Activated CD4-positive, alpha-beta T cell treated with anti-CD3 and anti-CD28 coated beads, Interleukin-2, amount 10 ng/mL, durations not matched to agents 7 days and 5 days (primary cell): ENCODE measurements at regions not wholly inside any gene's neighbourhood (a gene's known extent, or its start where the extent isn't known, plus 50 kb on each side); places are given as distances from the start of the nearest gene placed in this dataset.
"Not testable (repeated sequence)": the region's sequence is repeated elsewhere in the genome, so short reads cannot be mapped to it uniquely, and the experiment has no call there.

Experiments
- CTCF ChIA-PET: fragments of 350-600 bp; sonication (Branson Sonifier 250); formaldehyde crosslinking; loops from one replicate; lab custom pipeline; 2021; ENCODE audit warnings: antibody characterized with exemption; lab: Charles Lee
- POLR2A ChIA-PET: fragments of 350-600 bp; sonication (Branson Sonifier 250); formaldehyde crosslinking; loops from one replicate; lab custom pipeline; 2021; ENCODE audit warnings: antibody characterized with exemption; lab: Charles Lee
- DNase-seq: peaks from one replicate; pipeline ENCODE4 v3.0.0-alpha.2; 2020
- H3K27ac Mint-ChIP-seq: one replicate; pipeline ENCODE4 v1.8.0; 2021; ENCODE audit warnings: mild to moderate bottlenecking, moderate library complexity, mixed read lengths
- H3K27me3 Mint-ChIP-seq: one replicate; pipeline ENCODE4 v1.8.0; 2021; ENCODE audit warnings: mixed read lengths
- H3K36me3 Mint-ChIP-seq: one replicate; pipeline ENCODE4 v1.8.0; 2021; ENCODE audit warnings: low read depth, mixed read lengths
- H3K4me1 Mint-ChIP-seq: one replicate; pipeline ENCODE4 v1.8.0; 2021; ENCODE audit warnings: mixed read lengths
- H3K4me3 Mint-ChIP-seq: one replicate; pipeline ENCODE4 v1.8.0; 2021; ENCODE audit warnings: mild to moderate bottlenecking, moderate library complexity, mixed read lengths
- H3K9me3 Mint-ChIP-seq: one replicate; pipeline ENCODE4 v1.8.0; 2021; ENCODE audit warnings: mixed read lengths

DNA sequence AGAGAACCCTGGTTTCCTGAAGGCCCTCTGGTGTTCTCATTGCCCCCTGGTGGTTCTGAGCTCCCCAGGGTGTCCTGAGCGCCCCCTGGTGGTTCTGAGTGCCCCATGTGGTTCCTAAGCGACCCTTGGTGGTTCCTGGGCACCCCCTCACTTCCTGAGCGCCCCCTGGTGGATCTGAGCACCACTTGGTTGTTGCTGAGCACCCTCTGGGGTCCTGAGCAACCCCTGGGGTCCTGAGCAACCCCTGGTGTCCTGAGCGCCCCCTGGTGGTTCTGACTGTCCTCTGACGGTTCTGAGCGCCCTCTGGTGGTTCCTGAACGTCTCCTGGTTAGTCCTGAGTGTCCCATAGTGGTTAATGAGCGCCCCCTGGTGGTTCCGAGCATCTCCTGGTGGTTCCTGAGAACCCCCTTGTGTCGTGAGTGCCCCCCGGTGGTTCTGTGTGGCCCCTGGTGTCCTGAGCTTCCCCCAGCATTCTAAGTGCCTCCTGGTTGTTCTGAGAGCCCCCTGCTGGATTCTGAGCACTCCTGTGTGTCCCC is 568.3 kb downstream of the TMEM121 start:
- Mint-ChIP-seq H3K27ac (no peak overlapping the region), H3K36me3 (no peaks in the 10 kb centered on the region), H3K9me3 (no peaks in the 10 kb centered on the region), H3K27me3 (peaks cover 4% of the 10 kb centered on the region), H3K4me1 (no peaks in the 10 kb centered on the region), H3K4me3 (no peak overlapping the region)
- CTCF ChIA-PET: no interaction called here
- POLR2A ChIA-PET: no interaction called here
- peak; percentile 73 for DNase-seq

DNA sequence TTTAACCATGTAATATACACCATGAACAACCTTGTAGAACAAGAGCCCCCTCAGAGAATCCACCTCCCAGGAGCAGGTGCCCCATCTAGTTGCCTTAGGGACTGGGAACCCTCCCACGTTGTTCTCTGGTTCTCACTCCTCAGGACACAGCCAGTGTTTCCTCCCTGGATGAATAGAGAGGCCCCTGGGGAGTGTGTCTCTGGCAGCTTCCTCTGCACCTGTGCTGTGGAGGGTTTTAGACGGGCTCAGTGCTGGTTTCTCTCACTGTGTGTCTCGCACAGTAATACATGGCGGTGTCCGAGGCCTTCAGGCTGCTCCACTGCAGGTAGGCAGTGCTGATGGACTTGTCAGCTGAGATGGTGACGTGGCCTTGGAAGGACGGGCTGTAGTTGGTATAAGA is 581.3 kb downstream of the TMEM121 start:
- no peak overlapping the region for H3K4me3 Mint-ChIP-seq
- H3K27me3 Mint-ChIP-seq: peaks cover 17% of the 10 kb centered on the region
- ChIA-PET CTCF (no interaction called here), POLR2A (no interaction called here)
- no peak overlapping the region for H3K27ac Mint-ChIP-seq
- no peaks in the 10 kb centered on the region for H3K9me3 Mint-ChIP-seq
- DNase-seq: no peak
- H3K4me1 Mint-ChIP-seq: no peaks in the 10 kb centered on the region
- no peaks in the 10 kb centered on the region for H3K36me3 Mint-ChIP-seq

DNA sequence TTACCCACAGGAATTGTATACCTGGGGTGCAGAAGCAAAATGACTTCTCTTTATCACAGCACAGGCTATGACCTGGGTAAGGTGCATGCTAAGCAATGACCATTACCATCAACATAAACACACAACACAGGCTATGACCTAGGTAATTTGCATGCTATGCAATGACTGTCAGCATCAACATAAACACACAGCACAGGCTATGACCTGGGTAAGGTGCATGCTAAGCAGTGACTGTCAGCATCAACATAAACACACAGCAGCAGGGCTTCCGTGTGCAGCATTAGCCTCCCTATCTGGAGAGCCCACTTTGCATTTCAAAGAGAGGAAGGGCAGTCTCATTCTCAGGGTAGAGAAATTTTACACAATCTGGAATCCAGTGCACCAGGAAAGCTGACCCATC is 583.0 kb downstream of the TMEM121 start:
- no peak for DNase-seq
- ChIA-PET POLR2A (no interaction called here), CTCF (no interaction called here)
- Mint-ChIP-seq H3K9me3 (no peaks in the 10 kb centered on the region), H3K27me3 (peaks cover 15% of the 10 kb centered on the region), H3K4me1 (no peaks in the 10 kb centered on the region), H3K4me3 (no peak overlapping the region), H3K36me3 (no peaks in the 10 kb centered on the region), H3K27ac (no peak overlapping the region)

DNA sequence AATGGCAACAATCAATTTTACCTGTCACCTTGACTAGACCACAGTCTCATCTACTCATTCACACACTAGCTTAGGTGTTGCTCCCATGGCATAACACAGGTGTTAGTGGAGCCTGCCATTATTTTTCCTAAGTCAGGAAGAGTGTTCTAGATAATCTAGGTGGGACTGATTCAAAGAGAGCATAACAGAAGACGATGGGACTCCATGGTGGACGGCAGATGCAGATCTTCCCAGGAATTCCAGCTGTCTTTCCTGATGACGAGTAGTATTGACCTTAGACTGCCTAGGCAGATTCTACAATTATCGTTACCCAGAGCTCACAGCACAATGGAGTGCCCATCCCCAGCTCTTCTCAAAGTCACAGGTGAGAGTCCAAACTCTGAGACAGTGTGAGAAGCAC is 589.0 kb downstream of the TMEM121 start:
- H3K9me3 Mint-ChIP-seq: no peaks in the 10 kb centered on the region
- H3K27me3 Mint-ChIP-seq: peaks cover 31% of the 10 kb centered on the region
- no peak for DNase-seq
- CTCF ChIA-PET: interaction anchor here (0.7 to 2.2 kb wide), 3 partner anchors 26 to 354 kb away, joined by 3 to 10 read pairs (median 4); no protein-coding TSS in a partner anchor
- no peak overlapping the region for H3K4me3 Mint-ChIP-seq
- H3K27ac Mint-ChIP-seq: no peak overlapping the region
- peaks cover 22% of the 10 kb centered on the region for H3K4me1 Mint-ChIP-seq
- H3K36me3 Mint-ChIP-seq: no peaks in the 10 kb centered on the region
- POLR2A ChIA-PET: no interaction called here

DNA sequence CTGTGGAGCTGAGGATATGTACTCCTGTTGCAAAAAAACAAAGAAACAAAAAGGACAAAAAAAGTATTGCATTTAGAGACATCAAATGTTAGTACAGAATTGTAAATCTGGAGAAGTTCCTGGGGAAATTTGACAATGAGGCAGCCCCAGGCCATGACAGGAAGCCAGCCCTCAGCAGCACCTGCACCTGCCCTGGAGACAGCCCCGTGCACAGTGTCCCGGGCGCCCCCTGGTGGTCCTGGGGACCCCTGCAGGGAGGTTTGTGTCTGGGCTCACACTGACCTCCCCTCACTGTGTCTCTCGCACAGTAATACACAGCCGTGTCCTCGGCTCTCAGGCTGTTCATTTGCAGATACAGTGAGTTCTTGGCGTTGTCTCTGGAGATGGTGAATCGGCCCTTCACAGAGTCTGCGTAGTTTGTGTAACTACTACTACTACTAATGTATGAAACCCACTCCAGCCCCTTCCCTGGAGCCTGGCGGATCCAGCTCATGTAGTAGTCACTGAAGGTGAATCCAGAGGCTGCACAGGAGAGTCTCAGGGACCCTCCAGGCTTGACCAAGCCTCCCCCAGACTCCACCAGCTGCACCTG is 590.1 kb downstream of the TMEM121 start:
- Mint-ChIP-seq H3K4me1 (peaks cover 22% of the 10 kb centered on the region), H3K27me3 (peaks cover 38% of the 10 kb centered on the region)
- H3K9me3 Mint-ChIP-seq, H3K4me3 Mint-ChIP-seq, H3K36me3 Mint-ChIP-seq, POLR2A ChIA-PET, H3K27ac Mint-ChIP-seq: not testable (repeated sequence)
- CTCF ChIA-PET: interaction anchor here (1.3 to 2.2 kb wide), 2 partner anchors 25 to 94 kb away, joined by 3 to 10 read pairs; no protein-coding TSS in a partner anchor
- peak; percentile 38 for DNase-seq

DNA sequence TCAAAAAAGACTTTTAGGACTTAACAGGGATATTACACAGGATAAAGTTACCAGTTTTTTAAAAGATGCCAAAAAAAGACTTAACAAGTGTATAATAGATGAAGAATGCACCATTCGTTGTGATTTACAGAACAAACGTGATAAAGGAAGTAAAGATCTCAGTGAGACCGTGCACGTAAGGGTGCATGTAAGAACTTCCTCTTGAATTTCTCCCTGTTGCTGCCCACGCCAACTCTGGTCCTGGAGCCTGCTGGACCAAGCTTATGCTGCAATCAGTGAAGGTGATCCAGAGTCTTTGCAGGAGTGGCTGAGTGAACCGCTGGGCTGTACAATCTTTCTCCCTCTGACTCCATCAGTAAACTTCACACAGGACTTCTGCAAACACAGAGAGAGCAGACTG is 593.7 kb downstream of the TMEM121 start:
- H3K4me1 Mint-ChIP-seq: peaks cover 22% of the 10 kb centered on the region
- H3K36me3 Mint-ChIP-seq: no peaks in the 10 kb centered on the region
- H3K4me3 Mint-ChIP-seq: no peak overlapping the region
- no peak for DNase-seq
- H3K27me3 Mint-ChIP-seq: peaks cover 50% of the 10 kb centered on the region
- POLR2A ChIA-PET: no interaction called here
- no peak overlapping the region for H3K27ac Mint-ChIP-seq
- no peaks in the 10 kb centered on the region for H3K9me3 Mint-ChIP-seq
- CTCF ChIA-PET: interaction anchor here (0.7 to 2.0 kb wide), 4 partner anchors 21 to 349 kb away, joined by 3 to 14 read pairs (median 4); no protein-coding TSS in a partner anchor

DNA sequence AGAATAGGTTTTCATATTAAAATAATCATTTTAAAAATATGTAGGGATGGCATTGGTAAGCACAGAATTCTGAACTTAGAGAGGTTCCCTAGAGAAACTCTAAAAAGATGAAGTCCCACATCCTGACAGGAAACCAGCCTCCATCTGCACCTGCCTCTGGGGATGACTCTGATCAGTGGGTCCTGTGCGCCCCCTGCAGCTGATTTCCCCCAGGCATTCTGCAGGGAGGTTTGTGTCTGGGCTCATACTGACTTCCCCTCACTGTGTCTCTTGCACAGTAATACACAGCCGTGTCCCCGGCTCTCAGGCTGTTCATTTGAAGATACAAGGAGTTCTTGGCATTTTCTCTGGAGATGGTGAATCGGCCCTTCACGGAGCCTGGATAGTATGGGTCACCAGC is 602.9 kb downstream of the TMEM121 start:
- Mint-ChIP-seq H3K36me3 (no peaks in the 10 kb centered on the region), H3K27me3 (peaks cover 23% of the 10 kb centered on the region), H3K4me1 (peaks cover 23% of the 10 kb centered on the region), H3K4me3 (no peak overlapping the region), H3K9me3 (no peaks in the 10 kb centered on the region), H3K27ac (no peak overlapping the region)
- peak; percentile 44 for DNase-seq
- ChIA-PET POLR2A (no interaction called here), CTCF (interaction anchor here (0.7 to 2.0 kb wide), 4 partner anchors 13 to 338 kb away, joined by 3 to 6 read pairs (median 4); no protein-coding TSS in a partner anchor)

DNA sequence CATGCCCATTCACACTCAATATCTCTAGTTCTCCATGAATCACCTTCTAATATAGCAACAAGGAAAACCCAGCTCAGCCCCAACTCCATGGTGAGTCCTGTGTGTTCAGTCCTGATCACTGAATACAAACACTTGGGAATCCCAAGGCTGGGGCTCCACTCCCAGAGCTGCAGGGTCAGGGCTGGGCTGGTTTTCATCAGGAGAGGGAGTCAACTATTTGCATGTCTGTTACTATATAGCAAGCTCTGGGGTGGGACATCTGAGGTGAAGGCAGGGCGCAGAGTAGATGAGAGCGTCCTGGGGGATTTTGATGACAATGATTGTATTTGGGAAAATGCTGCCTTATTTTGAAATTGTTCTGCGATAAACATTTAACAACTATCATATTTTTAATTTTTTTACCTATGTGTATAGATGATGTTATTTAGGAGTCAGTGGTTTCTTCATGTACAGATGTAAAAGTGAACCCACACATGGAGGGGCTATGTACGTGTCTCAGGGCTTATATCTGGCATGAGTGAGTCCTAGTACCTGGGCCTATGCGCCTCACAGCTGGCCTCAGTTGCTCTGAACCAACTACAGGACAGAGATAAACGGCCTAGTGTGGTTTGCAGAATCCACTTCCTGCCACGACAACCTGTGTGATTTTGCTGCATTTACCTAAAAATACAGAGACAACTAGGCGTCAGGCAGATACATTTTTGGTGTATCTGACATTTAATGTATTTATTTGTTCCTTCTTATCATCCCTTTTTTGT is 603.7 kb downstream of the TMEM121 start:
- H3K4me3 Mint-ChIP-seq, H3K9me3 Mint-ChIP-seq, H3K27ac Mint-ChIP-seq, H3K36me3 Mint-ChIP-seq, POLR2A ChIA-PET: not testable (repeated sequence)
- CTCF ChIA-PET: interaction anchor here (1.4 to 2.0 kb wide), 2 partner anchors 12 to 287 kb away, joined by 6 read pairs; no protein-coding TSS in a partner anchor
- DNase-seq: peak; percentile 28
- H3K4me1 Mint-ChIP-seq: peaks cover 23% of the 10 kb centered on the region
- H3K27me3 Mint-ChIP-seq: peaks cover 26% of the 10 kb centered on the region

DNA sequence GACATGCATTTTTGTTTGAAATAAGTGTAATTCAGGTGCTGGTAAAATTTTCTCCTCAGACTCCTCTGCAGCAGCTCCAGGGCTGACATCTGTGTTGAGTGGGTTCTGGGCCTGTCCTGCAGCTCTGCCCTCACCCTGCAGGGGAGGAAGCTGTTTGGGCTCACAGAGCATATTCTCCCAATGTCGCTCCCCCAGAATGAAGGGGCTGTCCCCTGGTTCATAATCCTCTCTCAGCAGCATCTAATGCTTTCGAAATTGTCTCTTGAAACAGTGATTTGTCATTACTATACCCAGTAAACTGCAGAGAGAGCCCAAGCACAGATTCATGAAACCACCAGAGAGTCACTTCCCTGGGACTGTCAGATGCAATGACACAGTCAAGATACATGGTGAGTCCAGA is 606.7 kb downstream of the TMEM121 start:
- H3K4me1 Mint-ChIP-seq: peaks cover 23% of the 10 kb centered on the region
- H3K27me3 Mint-ChIP-seq: peaks cover 29% of the 10 kb centered on the region
- CTCF ChIA-PET, POLR2A ChIA-PET, H3K36me3 Mint-ChIP-seq, DNase-seq, H3K4me3 Mint-ChIP-seq, H3K27ac Mint-ChIP-seq, H3K9me3 Mint-ChIP-seq: not testable (repeated sequence)

DNA sequence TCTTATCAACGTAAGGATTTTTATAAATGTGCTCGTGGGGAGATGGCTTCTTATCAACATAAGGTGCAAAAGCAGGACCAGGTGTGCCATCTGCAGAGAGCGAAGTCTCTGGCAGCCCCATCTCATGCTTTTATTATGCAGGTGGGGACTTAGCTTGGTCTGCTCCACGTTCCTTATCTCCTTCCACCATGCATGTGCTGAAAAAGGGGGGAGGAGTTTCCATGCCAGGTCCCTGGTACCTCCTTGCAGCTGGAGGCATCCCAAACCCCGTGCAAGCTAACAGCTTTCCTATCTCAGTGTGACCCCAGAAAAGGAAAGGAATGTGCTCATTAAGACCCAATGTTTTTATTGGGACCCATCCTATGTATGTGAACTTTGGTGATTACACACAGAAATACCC is 608.5 kb downstream of the TMEM121 start:
- Mint-ChIP-seq H3K9me3 (no peaks in the 10 kb centered on the region), H3K4me3 (no peak overlapping the region), H3K4me1 (peaks cover 6% of the 10 kb centered on the region), H3K27me3 (peaks cover 29% of the 10 kb centered on the region), H3K27ac (no peak overlapping the region), H3K36me3 (no peaks in the 10 kb centered on the region)
- CTCF ChIA-PET: no interaction called here
- DNase-seq: no peak
- POLR2A ChIA-PET: no interaction called here

DNA sequence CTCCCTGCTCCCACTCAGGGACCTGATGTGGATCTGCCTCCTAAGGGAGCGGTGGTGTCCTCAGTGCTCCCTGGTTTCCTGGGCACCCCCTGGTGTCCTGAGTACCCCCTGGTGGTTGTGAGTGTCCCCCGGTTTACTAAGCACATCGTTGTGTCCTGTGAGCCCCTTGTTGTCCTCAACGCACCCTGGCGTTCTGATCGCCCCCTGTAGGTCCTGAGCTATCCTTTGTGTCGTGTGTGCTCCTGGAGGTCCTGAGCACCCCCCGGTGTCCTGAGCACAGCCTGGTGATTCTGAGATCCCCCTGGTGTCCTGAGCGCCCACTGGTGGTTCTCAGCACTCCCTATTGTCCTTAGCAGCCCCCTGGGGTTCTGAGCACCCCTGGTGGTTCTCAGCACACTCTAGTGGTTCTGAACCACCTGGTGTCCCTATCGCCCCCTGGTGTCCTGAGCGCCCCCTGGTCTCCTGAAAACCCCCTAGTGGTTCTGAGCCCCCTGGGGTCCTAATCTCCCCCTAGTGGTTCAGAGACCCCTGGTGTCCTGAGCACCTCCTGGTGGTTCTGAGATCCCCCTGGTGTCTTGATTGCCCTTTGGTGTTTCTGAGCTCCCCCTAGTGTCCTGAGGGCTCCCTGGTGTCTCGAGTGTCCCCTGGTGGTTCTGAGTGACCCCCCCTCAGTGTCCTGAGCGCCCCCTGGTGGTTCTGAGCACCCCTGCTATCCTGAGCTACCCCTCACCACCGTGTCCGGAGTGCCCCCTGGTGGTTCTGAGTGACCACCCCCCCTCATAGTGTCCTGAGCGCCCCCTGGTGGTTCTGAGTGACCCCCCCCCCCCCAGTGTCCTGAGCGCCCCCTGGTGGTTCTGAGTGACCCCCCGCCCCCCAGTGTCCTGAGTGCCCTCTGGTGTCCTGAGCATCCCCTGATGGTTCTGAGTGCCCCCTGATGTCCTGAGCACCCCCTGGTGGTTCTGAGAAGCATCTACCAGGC is 615.1 kb downstream of the TMEM121 start:
- H3K27me3 Mint-ChIP-seq: peaks cover 9% of the 10 kb centered on the region
- no peak overlapping the region for H3K27ac Mint-ChIP-seq
- no peaks in the 10 kb centered on the region for H3K9me3 Mint-ChIP-seq
- H3K36me3 Mint-ChIP-seq: no peaks in the 10 kb centered on the region
- POLR2A ChIA-PET: no interaction called here
- peak; percentile 40 for DNase-seq
- H3K4me1 Mint-ChIP-seq: peaks cover 16% of the 10 kb centered on the region
- no peak overlapping the region for H3K4me3 Mint-ChIP-seq
- CTCF ChIA-PET: interaction anchor here (0.6 to 3.4 kb wide), 34 partner anchors 10 to 1612 kb away, joined by 3 to 30 read pairs (median 4); no protein-coding TSS in a partner anchor

DNA sequence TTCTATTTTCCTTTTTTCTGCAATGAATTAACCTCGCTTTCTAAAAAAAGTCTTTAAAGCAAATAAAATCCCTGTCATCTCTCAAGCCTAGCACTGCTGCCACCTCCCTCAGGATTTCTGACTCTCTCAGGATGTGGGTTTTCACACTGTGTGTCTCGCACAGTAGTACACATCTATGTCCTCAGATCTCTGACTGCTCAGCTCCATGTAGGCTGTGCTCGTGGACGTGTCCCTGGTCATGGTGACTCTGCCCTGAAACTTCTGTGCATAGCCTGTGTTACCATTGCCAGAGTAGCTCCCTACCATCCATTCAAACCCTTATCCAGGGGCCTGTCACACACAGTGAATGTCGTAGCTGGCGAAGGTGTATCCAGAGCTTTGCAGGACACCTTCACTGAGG is 619.3 kb downstream of the TMEM121 start:
- H3K9me3 Mint-ChIP-seq, CTCF ChIA-PET, H3K27ac Mint-ChIP-seq: not testable (repeated sequence)

More for the DNA sequence above, 619.3 kb downstream of the TMEM121 start:
- Mint-ChIP-seq H3K27me3 (peaks cover 14% of the 10 kb centered on the region), H3K4me1 (peaks cover 19% of the 10 kb centered on the region)
- POLR2A ChIA-PET, H3K36me3 Mint-ChIP-seq, DNase-seq, H3K4me3 Mint-ChIP-seq: not testable (repeated sequence)
